HG03159 (cell line): ENCODE measurements at regions not wholly inside any gene's neighbourhood (a gene's known extent, or its start where the extent isn't known, plus 50 kb on each side); places are given as distances from the start of the nearest gene placed in this dataset.

Experiments
- ATAC-seq: cut with Tn5 transposase; IDR thresholded peaks from one replicate; pipeline ENCODE4 v1.9.1; 2021; ENCODE audit warnings: mild to moderate bottlenecking, moderate library complexity; ENCODE audit not compliant: unreplicated experiment

DNA sequence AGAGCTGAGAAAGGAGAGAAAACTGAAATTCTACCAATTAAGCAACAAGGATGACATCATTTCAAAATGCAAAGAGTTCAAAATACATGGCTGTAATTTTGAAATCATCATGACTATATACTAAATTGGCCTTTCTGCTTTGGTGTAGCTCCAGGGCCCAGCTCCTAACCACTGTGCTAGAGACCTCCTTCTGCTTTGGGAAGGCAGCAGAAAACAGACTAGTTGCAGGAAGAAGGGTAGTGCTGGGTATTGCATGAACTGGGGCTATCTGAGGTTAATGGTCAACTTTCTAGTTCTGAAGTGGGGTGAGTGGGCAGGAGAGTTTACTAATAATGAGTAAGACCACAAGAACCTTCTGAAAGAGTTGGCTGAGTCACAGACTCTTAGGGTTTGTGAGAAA is 66.2 kb downstream of the PTGER2 start:
- peak; percentile 99 for ATAC-seq
